ENCODE measurements at regions not wholly inside any gene's neighbourhood (a gene's known extent, or its start where the extent isn't known, plus 50 kb on each side); places are given as distances from the start of the nearest gene placed in this dataset.

GRCh38 chr15:53331328-53332190 is 427.9 kb downstream of the WDR72 start:
- no peaks in the 10 kb centered on the region for H3K27me3 ChIP-seq (ENCODE audit: control insufficient read depth, insufficient read depth, low read length)
- no peak overlapping the region for H3K27ac ChIP-seq (ENCODE audit: low read length)
- H3K9me3 ChIP-seq (ENCODE audit: control insufficient read depth, low read depth, low read length) = no peaks in the 10 kb centered on the region
- no peaks in the 10 kb centered on the region for H3K36me3 ChIP-seq (ENCODE audit: control insufficient read depth, low read depth, low read length)
- H3K9ac ChIP-seq (ENCODE audit: low read length) = no peak overlapping the region
- no peak overlapping the region for H3K4me3 ChIP-seq (ENCODE audit: low read length)
- H3K4me1 ChIP-seq (ENCODE audit: control insufficient read depth, low read depth, low read length) = no peaks in the 10 kb centered on the region

DNA sequence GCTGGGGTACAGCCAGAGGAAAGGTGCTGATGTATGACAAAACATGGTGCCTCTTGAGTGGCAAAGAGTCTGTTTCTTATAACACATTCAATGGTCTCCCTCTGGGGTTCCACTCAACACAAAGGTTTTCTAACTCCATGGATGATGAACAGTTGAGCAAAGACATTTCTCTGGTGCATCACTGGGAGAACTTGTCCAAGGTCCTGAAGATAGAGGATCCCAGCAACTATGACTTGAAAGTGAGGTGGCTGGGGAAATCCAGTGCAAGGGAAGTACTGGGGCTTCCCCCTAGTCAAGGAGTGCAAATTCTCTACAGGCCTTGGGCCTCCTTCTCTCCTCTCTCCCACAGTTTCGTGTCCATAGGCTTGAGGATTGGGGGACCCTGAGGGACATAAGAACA is 431.1 kb downstream of the WDR72 start:
- Histone ChIP-seq H3K27ac (ENCODE audit: low read length) (no peak overlapping the region), H3K4me1 (ENCODE audit: control insufficient read depth, low read depth, low read length) (peaks cover 5% of the 10 kb centered on the region), H3K9ac (ENCODE audit: low read length) (no peak overlapping the region), H3K36me3 (ENCODE audit: control insufficient read depth, low read depth, low read length) (no peaks in the 10 kb centered on the region), H3K27me3 (ENCODE audit: control insufficient read depth, insufficient read depth, low read length) (no peaks in the 10 kb centered on the region), H3K4me3 (ENCODE audit: low read length) (no peak overlapping the region), H3K9me3 (ENCODE audit: control insufficient read depth, low read depth, low read length) (no peaks in the 10 kb centered on the region)

DNA sequence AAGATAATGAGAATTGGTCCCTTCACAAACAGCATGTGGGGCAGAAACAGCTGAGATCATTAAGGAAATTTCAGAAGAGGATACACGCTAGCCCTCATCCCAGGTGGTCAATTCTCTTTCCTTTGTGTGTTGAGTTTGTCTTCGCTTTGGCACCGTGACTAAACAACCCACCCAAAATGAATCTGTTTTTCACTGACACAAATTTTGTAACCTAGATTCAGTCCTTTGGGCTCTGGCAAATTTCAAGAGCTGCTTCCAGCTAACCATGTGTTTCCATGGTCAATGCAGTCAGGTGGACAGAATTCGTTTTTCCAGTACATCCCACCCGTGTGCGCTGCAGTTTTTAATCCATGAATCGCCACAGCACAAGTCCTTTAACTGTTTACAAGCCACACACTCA is 435.4 kb downstream of the WDR72 start:
- Histone ChIP-seq H3K9ac (ENCODE audit: low read length) (no peak overlapping the region), H3K4me1 (ENCODE audit: control insufficient read depth, low read depth, low read length) (peaks cover 9% of the 10 kb centered on the region), H3K9me3 (ENCODE audit: control insufficient read depth, low read depth, low read length) (no peaks in the 10 kb centered on the region), H3K27ac (ENCODE audit: low read length) (no peak overlapping the region), H3K4me3 (ENCODE audit: low read length) (no peak overlapping the region), H3K27me3 (ENCODE audit: control insufficient read depth, insufficient read depth, low read length) (no peaks in the 10 kb centered on the region), H3K36me3 (ENCODE audit: control insufficient read depth, low read depth, low read length) (no peaks in the 10 kb centered on the region)

DNA sequence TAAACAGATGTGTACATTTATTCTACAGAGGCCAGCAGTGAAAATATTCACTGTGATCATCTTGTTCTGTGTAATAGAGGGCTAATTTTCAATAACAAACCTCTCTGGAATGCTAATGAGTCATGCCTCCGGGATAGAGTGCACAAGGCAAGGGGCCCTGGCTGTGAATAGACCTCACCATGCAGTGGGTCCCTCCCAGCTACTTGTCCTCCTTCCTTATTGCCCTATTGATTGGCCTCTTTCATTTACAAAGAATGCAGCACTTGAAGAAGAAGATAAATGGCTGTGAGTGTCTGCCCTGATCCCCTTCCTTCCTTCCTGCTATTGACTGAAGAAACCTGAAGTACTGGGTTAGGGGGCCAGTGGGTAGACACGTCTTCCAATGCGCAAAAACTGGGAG is 436.3 kb downstream of the WDR72 start:
- Histone ChIP-seq H3K27ac (ENCODE audit: low read length) (no peak overlapping the region), H3K9ac (ENCODE audit: low read length) (no peak overlapping the region), H3K27me3 (ENCODE audit: control insufficient read depth, insufficient read depth, low read length) (no peaks in the 10 kb centered on the region)

DNA sequence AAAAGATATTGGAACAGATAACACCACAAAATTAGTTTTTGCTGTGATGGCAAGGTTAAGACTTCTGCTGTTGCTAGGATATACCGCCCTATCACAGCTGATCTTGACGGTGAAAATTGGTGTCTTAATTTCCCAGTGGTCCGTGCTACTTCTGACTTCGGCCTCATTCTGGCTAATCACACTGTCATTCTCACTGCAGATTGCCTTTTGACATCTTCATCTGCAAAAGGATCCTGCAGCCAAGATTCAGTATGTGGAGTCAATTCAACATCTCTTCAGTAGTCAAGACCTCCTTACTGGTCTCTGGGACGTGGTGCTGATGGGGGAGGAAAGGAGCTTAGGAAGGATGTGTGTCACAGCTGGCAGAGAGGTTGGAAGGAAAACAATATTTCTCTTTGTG is 438.6 kb downstream of the WDR72 start:
- Histone ChIP-seq H3K9ac (ENCODE audit: low read length) (no peak overlapping the region), H3K27ac (ENCODE audit: low read length) (no peak overlapping the region), H3K9me3 (ENCODE audit: control insufficient read depth, low read depth, low read length) (no peaks in the 10 kb centered on the region), H3K36me3 (ENCODE audit: control insufficient read depth, low read depth, low read length) (no peaks in the 10 kb centered on the region), H3K27me3 (ENCODE audit: control insufficient read depth, insufficient read depth, low read length) (no peaks in the 10 kb centered on the region), H3K4me3 (ENCODE audit: low read length) (no peak overlapping the region), H3K4me1 (ENCODE audit: control insufficient read depth, low read depth, low read length) (peaks cover 5% of the 10 kb centered on the region)

More for the DNA sequence above, 436.3 kb downstream of the WDR72 start:
- H3K36me3 ChIP-seq (ENCODE audit: control insufficient read depth, low read depth, low read length) = no peaks in the 10 kb centered on the region
- H3K4me3 ChIP-seq (ENCODE audit: low read length) = no peak overlapping the region
- H3K9me3 ChIP-seq (ENCODE audit: control insufficient read depth, low read depth, low read length) = no peaks in the 10 kb centered on the region
- H3K4me1 ChIP-seq (ENCODE audit: control insufficient read depth, low read depth, low read length) = peaks cover 9% of the 10 kb centered on the region

- Histone ChIP-seq H3K27me3 (ENCODE audit: control insufficient read depth, insufficient read depth, low read length) (no peaks in the 10 kb centered on the region), H3K36me3 (ENCODE audit: control insufficient read depth, low read depth, low read length) (no peaks in the 10 kb centered on the region), H3K9me3 (ENCODE audit: control insufficient read depth, low read depth, low read length) (no peaks in the 10 kb centered on the region), H3K9ac (ENCODE audit: low read length) (no peak overlapping the region), H3K27ac (ENCODE audit: low read length) (no peak overlapping the region), H3K4me3 (ENCODE audit: low read length) (no peak overlapping the region), H3K4me1 (ENCODE audit: control insufficient read depth, low read depth, low read length) (peaks cover 7% of the 10 kb centered on the region)
Observed at GRCh38 chr15:53312707-53313106, 446.8 kb downstream of the WDR72 start.

- Histone ChIP-seq H3K36me3 (ENCODE audit: control insufficient read depth, low read depth, low read length) (no peaks in the 10 kb centered on the region), H3K27ac (ENCODE audit: low read length) (no peak overlapping the region), H3K9ac (ENCODE audit: low read length) (no peak overlapping the region), H3K4me3 (ENCODE audit: low read length) (no peak overlapping the region), H3K9me3 (ENCODE audit: control insufficient read depth, low read depth, low read length) (no peaks in the 10 kb centered on the region), H3K27me3 (ENCODE audit: control insufficient read depth, insufficient read depth, low read length) (no peaks in the 10 kb centered on the region), H3K4me1 (ENCODE audit: control insufficient read depth, low read depth, low read length) (peaks cover 12% of the 10 kb centered on the region)
Observed at GRCh38 chr15:53310709-53311108, 448.8 kb downstream of the WDR72 start.

DNA sequence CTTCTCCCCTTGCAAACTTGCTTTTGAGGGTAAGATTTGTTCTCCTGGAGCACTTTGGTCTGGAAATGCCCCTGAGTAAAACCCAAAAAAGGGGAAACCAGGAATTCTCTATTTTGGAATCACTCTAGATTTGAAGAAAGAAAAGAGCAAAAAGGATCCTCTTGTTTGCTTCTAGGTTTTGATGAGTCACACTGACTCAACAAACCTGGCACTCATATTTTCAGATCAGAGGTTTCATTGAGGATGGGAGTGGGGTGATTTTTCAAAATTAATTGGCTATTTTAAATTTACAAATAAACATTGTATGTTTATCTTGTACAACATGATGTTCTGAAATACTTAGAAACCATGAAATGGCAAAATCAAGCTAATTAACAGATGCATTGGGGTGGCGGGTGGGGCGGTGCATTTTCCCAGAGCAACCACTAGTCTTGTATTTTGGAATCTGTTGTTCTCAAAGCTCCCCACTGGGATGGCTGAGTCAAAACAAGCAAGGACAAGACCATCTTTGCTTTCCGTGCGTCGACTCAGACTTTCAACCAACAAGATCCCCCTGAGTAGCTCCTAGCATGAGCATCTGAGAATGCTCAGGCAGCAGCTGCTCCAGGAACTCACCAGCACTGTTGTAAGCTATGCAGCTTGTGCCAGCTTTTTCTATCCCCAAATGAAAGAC is 451.4 kb downstream of the WDR72 start:
- no peak overlapping the region for H3K9ac ChIP-seq (ENCODE audit: low read length)
- H3K4me3 ChIP-seq (ENCODE audit: low read length) = no peak overlapping the region
- peaks cover 13% of the 10 kb centered on the region for H3K4me1 ChIP-seq (ENCODE audit: control insufficient read depth, low read depth, low read length)
- H3K9me3 ChIP-seq (ENCODE audit: control insufficient read depth, low read depth, low read length) = no peaks in the 10 kb centered on the region
- no peaks in the 10 kb centered on the region for H3K27me3 ChIP-seq (ENCODE audit: control insufficient read depth, insufficient read depth, low read length)
- no peak overlapping the region for H3K27ac ChIP-seq (ENCODE audit: low read length)
- no peaks in the 10 kb centered on the region for H3K36me3 ChIP-seq (ENCODE audit: control insufficient read depth, low read depth, low read length)

DNA sequence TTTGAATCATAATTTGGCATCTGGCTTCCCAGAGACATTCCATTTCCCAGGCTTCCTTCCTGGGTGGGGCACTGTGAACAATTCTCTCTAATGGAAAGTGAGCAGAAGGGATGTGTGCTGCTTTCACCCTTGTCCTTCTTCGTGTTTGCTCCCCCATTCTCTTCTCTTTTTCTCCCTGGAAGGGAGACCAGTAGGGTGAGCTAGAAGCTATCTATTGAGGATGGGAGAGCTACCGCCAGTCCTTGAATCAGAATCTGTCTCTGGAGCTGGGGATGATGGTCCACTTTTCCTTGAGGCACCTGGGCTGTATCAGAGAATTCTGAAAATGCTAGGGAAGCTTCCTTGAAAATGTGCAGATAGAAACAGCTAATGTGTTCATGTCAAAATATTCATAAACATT is 453.9 kb downstream of the WDR72 start:
- H3K4me3 ChIP-seq (ENCODE audit: low read length) = no peak overlapping the region
- H3K27ac ChIP-seq (ENCODE audit: low read length) = no peak overlapping the region
- H3K4me1 ChIP-seq (ENCODE audit: control insufficient read depth, low read depth, low read length) = peaks cover 6% of the 10 kb centered on the region
- H3K9ac ChIP-seq (ENCODE audit: low read length) = no peak overlapping the region
- no peaks in the 10 kb centered on the region for H3K9me3 ChIP-seq (ENCODE audit: control insufficient read depth, low read depth, low read length)
- H3K36me3 ChIP-seq (ENCODE audit: control insufficient read depth, low read depth, low read length) = no peaks in the 10 kb centered on the region
- no peaks in the 10 kb centered on the region for H3K27me3 ChIP-seq (ENCODE audit: control insufficient read depth, insufficient read depth, low read length)

DNA sequence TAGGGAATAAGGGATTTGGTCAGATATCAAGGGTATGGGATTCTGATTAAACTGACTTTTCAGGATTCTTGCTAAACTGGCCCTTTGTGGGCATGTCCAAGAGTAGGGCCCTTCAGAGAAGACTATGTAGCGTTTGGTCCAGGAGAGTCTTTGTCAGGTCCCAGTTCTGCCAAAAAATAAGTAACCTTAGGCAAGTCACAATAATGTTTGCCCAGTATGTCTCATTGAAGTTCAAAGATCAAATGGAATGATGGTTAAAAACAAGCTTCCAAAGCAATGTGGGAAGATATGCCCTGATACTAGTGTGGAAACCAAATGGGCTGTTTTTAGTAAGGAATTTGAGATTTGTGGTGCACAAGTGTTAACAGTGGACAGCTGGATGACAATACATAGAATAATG is 454.4 kb downstream of the WDR72 start:
- no peaks in the 10 kb centered on the region for H3K27me3 ChIP-seq (ENCODE audit: control insufficient read depth, insufficient read depth, low read length)
- H3K9ac ChIP-seq (ENCODE audit: low read length) = no peak overlapping the region
- H3K9me3 ChIP-seq (ENCODE audit: control insufficient read depth, low read depth, low read length) = no peaks in the 10 kb centered on the region
- H3K27ac ChIP-seq (ENCODE audit: low read length) = no peak overlapping the region
- peaks cover 6% of the 10 kb centered on the region for H3K4me1 ChIP-seq (ENCODE audit: control insufficient read depth, low read depth, low read length)
- H3K4me3 ChIP-seq (ENCODE audit: low read length) = no peak overlapping the region
- H3K36me3 ChIP-seq (ENCODE audit: control insufficient read depth, low read depth, low read length) = no peaks in the 10 kb centered on the region

- H3K4me3 ChIP-seq (ENCODE audit: low read length) = no peak overlapping the region
- no peaks in the 10 kb centered on the region for H3K27me3 ChIP-seq (ENCODE audit: control insufficient read depth, insufficient read depth, low read length)
- no peaks in the 10 kb centered on the region for H3K4me1 ChIP-seq (ENCODE audit: control insufficient read depth, low read depth, low read length)
- no peak overlapping the region for H3K27ac ChIP-seq (ENCODE audit: low read length)
- no peaks in the 10 kb centered on the region for H3K36me3 ChIP-seq (ENCODE audit: control insufficient read depth, low read depth, low read length)
- H3K9ac ChIP-seq (ENCODE audit: low read length) = no peak overlapping the region
- no peaks in the 10 kb centered on the region for H3K9me3 ChIP-seq (ENCODE audit: control insufficient read depth, low read depth, low read length)
Observed at GRCh38 chr15:53297828-53298227, 461.6 kb downstream of the WDR72 start.

GRCh38 chr15:53296603-53297002 is 462.9 kb downstream of the WDR72 start:
- Histone ChIP-seq H3K27me3 (ENCODE audit: control insufficient read depth, insufficient read depth, low read length) (no peaks in the 10 kb centered on the region), H3K36me3 (ENCODE audit: control insufficient read depth, low read depth, low read length) (no peaks in the 10 kb centered on the region), H3K4me1 (ENCODE audit: control insufficient read depth, low read depth, low read length) (no peaks in the 10 kb centered on the region), H3K9me3 (ENCODE audit: control insufficient read depth, low read depth, low read length) (no peaks in the 10 kb centered on the region), H3K9ac (ENCODE audit: low read length) (no peak overlapping the region), H3K4me3 (ENCODE audit: low read length) (no peak overlapping the region), H3K27ac (ENCODE audit: low read length) (no peak overlapping the region)
